ENCODE measurements at regions not wholly inside any gene's neighbourhood (a gene's known extent, or its start where the extent isn't known, plus 50 kb on each side); places are given as distances from the start of the nearest gene placed in this dataset.

DNA sequence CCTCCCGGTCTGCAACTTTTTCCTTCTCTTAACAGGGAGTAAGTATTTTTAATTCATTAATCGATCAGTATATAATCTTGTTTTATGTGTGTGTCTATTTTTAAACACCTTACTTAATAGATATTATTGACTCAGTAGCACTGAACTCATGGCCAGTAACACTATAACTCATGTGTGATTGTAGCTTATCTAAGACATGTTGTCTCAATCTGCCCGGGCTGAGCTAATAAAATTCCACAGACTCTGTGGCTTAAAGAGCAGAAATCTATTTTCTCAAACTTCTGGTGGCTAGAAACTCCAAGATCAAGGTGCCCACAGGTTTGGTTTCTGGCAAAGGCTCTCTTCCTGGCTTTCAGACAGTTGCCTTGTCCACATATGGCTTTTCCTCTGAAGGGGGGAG is 68.8 kb upstream of the TNFAIP3 start:
- TF ChIP-seq CTCF (conservative IDR thresholded peaks at IDR 0.05; ENCODE audit: low read depth, low read length): no peak
- no peak for TF ChIP-seq EZH2 (IDR thresholded peaks at IDR 0.05; ENCODE audit: low read length, unreplicated experiment)
- TF ChIP-seq EZH2phosphoT487 (IDR thresholded peaks at IDR 0.05; ENCODE audit: borderline replicate concordance, low read length): no peak

Measured in PC-3 (cell line).